Mesenchymal stem cell (in vitro differentiated cells and primary cell): ENCODE measurements at regions not wholly inside any gene's neighbourhood (a gene's known extent, or its start where the extent isn't known, plus 50 kb on each side); places are given as distances from the start of the nearest gene placed in this dataset.

Source experiments
- DNase-seq: peaks from one replicate; pipeline ENCODE4 v3.0.0-alpha.2; 2013
- H2AFZ ChIP-seq: one replicate; pipeline ENCODE4 v1.6.1; 2013; ENCODE audit warnings: low read depth, mild to moderate bottlenecking, control low read depth, inconsistent platforms, low read length, moderate library complexity
- H2AK5ac ChIP-seq: 2 replicates; pipeline ENCODE4 v1.6.1; 2013; ENCODE audit warnings: low read length, moderate library complexity, mild to moderate bottlenecking, inconsistent platforms; ENCODE audit not compliant: severe bottlenecking
- H2BK120ac ChIP-seq: one replicate; pipeline ENCODE4 v1.6.1; 2013; ENCODE audit warnings: low read depth, mild to moderate bottlenecking, inconsistent platforms, low read length, moderate library complexity
- H2BK12ac ChIP-seq, 2 experiments: one replicate each; pipeline ENCODE4 v1.6.1; 2013; ENCODE audit warnings: inconsistent platforms in 2 of 2, low read length in 2 of 2, mild to moderate bottlenecking in 2 of 2, moderate library complexity in 2 of 2, control low read depth in 1 of 2
- H2BK15ac ChIP-seq: one replicate; pipeline ENCODE4 v1.6.1; 2013; ENCODE audit warnings: mild to moderate bottlenecking, low read depth, inconsistent platforms; ENCODE audit not compliant: poor library complexity, severe bottlenecking
- H2BK5ac ChIP-seq: 2 replicates; pipeline ENCODE4 v1.6.1; 2013; ENCODE audit warnings: low read depth, mild to moderate bottlenecking, low read length, control low read depth, inconsistent platforms; ENCODE audit not compliant: poor library complexity, severe bottlenecking
- H3K14ac ChIP-seq, 2 experiments: one replicate each; pipeline ENCODE4 v1.6.1; 2013; ENCODE audit warnings: inconsistent platforms in 2 of 2, low read length in 2 of 2, control low read depth in 1 of 2, mild to moderate bottlenecking in 1 of 2, moderate library complexity in 1 of 2
- H3K18ac ChIP-seq, 2 experiments: one replicate each; pipeline ENCODE4 v1.6.1; 2013; ENCODE audit warnings: inconsistent platforms in 2 of 2, low read length in 2 of 2, control low read depth in 1 of 2, low read depth in 1 of 2, mild to moderate bottlenecking in 1 of 2
- H3K23ac ChIP-seq, 2 experiments: one replicate each; pipeline ENCODE4 v1.6.1; 2013; ENCODE audit warnings: inconsistent platforms in 2 of 2, low read length in 2 of 2, mild to moderate bottlenecking in 2 of 2, moderate library complexity in 2 of 2, control low read depth in 1 of 2
- H3K27ac ChIP-seq: 2 replicates; pipeline ENCODE4 v1.5.1; 2013; ENCODE audit warnings: mild to moderate bottlenecking, moderate library complexity, low read length, control low read depth, inconsistent platforms; ENCODE audit not compliant: poor library complexity, severe bottlenecking
- H3K27me3 ChIP-seq, 2 experiments: 2 replicates each; pipeline versions ENCODE4 v1.6.1 to v1.7.0; 2013; ENCODE audit warnings: low read length in 2 of 2, mild to moderate bottlenecking in 2 of 2, moderate library complexity in 2 of 2, control low read depth in 1 of 2, inconsistent platforms in 1 of 2; ENCODE audit not compliant: control insufficient read depth in 1 of 2, insufficient read depth in 1 of 2
- H3K36me3 ChIP-seq, 2 experiments: 2 replicates each; pipeline versions ENCODE4 v1.6.1 to v1.7.0; 2013; ENCODE audit warnings: low read length in 2 of 2, control low read depth in 1 of 2, inconsistent platforms in 1 of 2, low read depth in 1 of 2, mild to moderate bottlenecking in 1 of 2; ENCODE audit not compliant: insufficient read depth in 2 of 2, control insufficient read depth in 1 of 2
- H3K4ac ChIP-seq, 2 experiments: one replicate each; pipeline ENCODE4 v1.6.1; 2013; ENCODE audit warnings: inconsistent platforms in 2 of 2, low read length in 2 of 2, mild to moderate bottlenecking in 2 of 2, moderate library complexity in 2 of 2, control low read depth in 1 of 2, low read depth in 1 of 2
- H3K4me1 ChIP-seq: 2 replicates; pipeline ENCODE4 v1.6.1; 2013; ENCODE audit warnings: low read depth, low read length, control low read depth; ENCODE audit not compliant: control insufficient read depth, insufficient read depth
- H3K4me2 ChIP-seq: 2 replicates; pipeline ENCODE4 v1.6.1; 2013; ENCODE audit warnings: low read length, mild to moderate bottlenecking, inconsistent platforms; ENCODE audit not compliant: poor library complexity, severe bottlenecking
- H3K4me3 ChIP-seq, 2 experiments: 2 replicates each; pipeline versions ENCODE4 v1.5.1 to v1.7.0; 2013; ENCODE audit warnings: low read length in 2 of 2, mild to moderate bottlenecking in 2 of 2, control low read depth in 1 of 2, low read depth in 1 of 2; ENCODE audit not compliant: insufficient read depth in 1 of 2
- H3K79me1 ChIP-seq: replicated peaks from 2 replicates; pipeline ENCODE4 v1.6.1; 2013; ENCODE audit warnings: mild to moderate bottlenecking, control low read depth, low read length, inconsistent platforms; ENCODE audit not compliant: poor library complexity, severe bottlenecking
- H3K9ac ChIP-seq: 2 replicates; pipeline ENCODE4 v1.7.0; 2013; ENCODE audit warnings: mild to moderate bottlenecking, low read length, moderate library complexity
- H3K9me3 ChIP-seq: 2 replicates; pipeline ENCODE4 v1.7.0; 2013; ENCODE audit warnings: mild to moderate bottlenecking, low read length; ENCODE audit not compliant: control insufficient read depth
- H4K8ac ChIP-seq: one replicate; pipeline ENCODE4 v1.6.1; 2013; ENCODE audit warnings: inconsistent platforms, mild to moderate bottlenecking, low read length, moderate library complexity
- H4K91ac ChIP-seq: one replicate; pipeline ENCODE4 v1.6.1; 2013; ENCODE audit warnings: mild to moderate bottlenecking, low read length, inconsistent platforms
- WGBS: methylation state at CpG from one replicate; pipeline ENCODE4 v1.1.7; 2013; ENCODE audit warnings: mixed read lengths; 5-methylcytosine and 5-hydroxymethylcytosine counted together

GRCh38 chr4:171376724-171377123, 436.5 kb upstream of the GALNTL6 start:
- WGBS: 83% methylated on average over 1 of the region's 1 CpG
- Histone ChIP-seq H3K23ac (no peak overlapping the region), H2BK12ac (no peak overlapping the region), H3K27ac (no peak overlapping the region), H3K27me3 (no peaks in the 10 kb centered on the region), H2BK120ac (no peak overlapping the region), H3K4me2 (no peak overlapping the region), H3K14ac (no peak overlapping the region), H3K79me1 (no peaks in the 10 kb centered on the region), H2BK5ac (no peak overlapping the region), H4K8ac (no peak overlapping the region), H3K9ac (no peak overlapping the region), H4K91ac (no peak overlapping the region), H2BK15ac (no peak overlapping the region), H2AFZ (no peak overlapping the region), H3K18ac (no peak overlapping the region), H3K36me3 (no peaks in the 10 kb centered on the region), H3K4ac (no peak overlapping the region), H3K4me3 (no peak overlapping the region), H3K9me3 (peaks cover 4% of the 10 kb centered on the region), H3K4me1 (no peaks in the 10 kb centered on the region), H2AK5ac (no peak overlapping the region)
- no peak for DNase-seq

DNA sequence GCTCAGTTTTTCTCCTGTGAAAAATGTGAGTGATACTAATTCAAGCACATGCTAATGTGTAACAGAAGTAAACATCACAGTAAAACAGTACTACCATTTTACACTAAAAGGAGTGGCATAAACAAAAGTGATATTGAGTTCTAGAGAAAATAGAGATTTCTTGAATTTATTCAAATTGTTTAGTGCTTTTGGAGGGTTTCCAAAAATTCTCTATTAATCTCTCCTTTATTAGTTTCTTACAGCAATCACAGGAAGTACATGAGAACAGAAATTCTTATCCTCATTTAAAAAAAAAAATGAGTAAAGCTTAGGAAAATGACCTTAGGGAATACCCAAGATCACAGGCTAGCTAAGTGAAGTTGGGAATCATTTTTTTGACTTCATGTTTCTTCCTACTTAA, 459.7 kb upstream of the GALNTL6 start:
- no peak overlapping the region for H3K4ac ChIP-seq
- H4K8ac ChIP-seq: no peak overlapping the region
- H2AK5ac ChIP-seq: no peak overlapping the region
- no peak overlapping the region for H3K4me2 ChIP-seq
- no peak overlapping the region for H2BK15ac ChIP-seq
- no peaks in the 10 kb centered on the region for H3K36me3 ChIP-seq
- H3K27me3 ChIP-seq: no peaks in the 10 kb centered on the region
- no peak overlapping the region for H2BK5ac ChIP-seq
- no peak overlapping the region for H3K14ac ChIP-seq
- no peaks in the 10 kb centered on the region for H3K79me1 ChIP-seq
- H3K23ac ChIP-seq: no peak overlapping the region
- H2BK12ac ChIP-seq: no peak overlapping the region
- H3K4me1 ChIP-seq: no peaks in the 10 kb centered on the region
- H3K27ac ChIP-seq: no peak overlapping the region
- H3K18ac ChIP-seq: no peak overlapping the region
- no peak overlapping the region for H4K91ac ChIP-seq
- H3K4me3 ChIP-seq: no peak overlapping the region
- no peak overlapping the region for H3K9ac ChIP-seq
- DNase-seq: no peak
- H2AFZ ChIP-seq: no peak overlapping the region
- no peak overlapping the region for H2BK120ac ChIP-seq
- H3K9me3 ChIP-seq: peaks cover 3% of the 10 kb centered on the region

DNA sequence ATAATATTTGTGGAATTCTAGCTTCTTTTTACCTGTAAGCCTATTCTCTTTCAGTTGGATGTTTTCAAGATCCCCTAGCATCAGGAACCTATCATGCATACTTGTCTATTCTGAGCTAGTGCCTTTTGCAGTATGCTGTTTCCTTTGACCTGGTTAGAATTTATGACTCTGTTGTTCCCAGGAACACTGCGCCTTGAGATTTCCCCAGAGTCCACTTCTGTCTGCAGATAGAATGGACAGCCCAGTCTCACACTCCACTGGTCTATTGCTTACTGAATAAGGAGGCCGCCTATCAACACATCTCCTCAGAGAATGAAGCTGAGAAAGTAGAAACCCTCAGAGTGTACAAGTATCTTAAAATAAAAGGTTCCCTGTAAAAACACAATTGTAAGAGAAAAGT, 465.1 kb upstream of the GALNTL6 start:
- Histone ChIP-seq H3K4me1 (no peaks in the 10 kb centered on the region), H3K9ac (no peak overlapping the region), H3K23ac (no peak overlapping the region), H3K36me3 (no peaks in the 10 kb centered on the region), H3K4me2 (no peak overlapping the region), H4K91ac (no peak overlapping the region), H3K27ac (no peak overlapping the region), H3K27me3 (no peaks in the 10 kb centered on the region), H2BK15ac (no peak overlapping the region), H3K4me3 (no peak overlapping the region), H3K18ac (no peak overlapping the region), H2AK5ac (no peak overlapping the region), H2BK120ac (no peak overlapping the region), H2BK12ac (no peak overlapping the region), H3K14ac (no peak overlapping the region), H2AFZ (no peak overlapping the region), H2BK5ac (no peak overlapping the region), H3K9me3 (no peaks in the 10 kb centered on the region), H3K79me1 (no peaks in the 10 kb centered on the region), H3K4ac (no peak overlapping the region), H4K8ac (no peak overlapping the region)
- no peak for DNase-seq
- WGBS: 50% methylated on average over 2 of the region's 2 CpGs

DNA sequence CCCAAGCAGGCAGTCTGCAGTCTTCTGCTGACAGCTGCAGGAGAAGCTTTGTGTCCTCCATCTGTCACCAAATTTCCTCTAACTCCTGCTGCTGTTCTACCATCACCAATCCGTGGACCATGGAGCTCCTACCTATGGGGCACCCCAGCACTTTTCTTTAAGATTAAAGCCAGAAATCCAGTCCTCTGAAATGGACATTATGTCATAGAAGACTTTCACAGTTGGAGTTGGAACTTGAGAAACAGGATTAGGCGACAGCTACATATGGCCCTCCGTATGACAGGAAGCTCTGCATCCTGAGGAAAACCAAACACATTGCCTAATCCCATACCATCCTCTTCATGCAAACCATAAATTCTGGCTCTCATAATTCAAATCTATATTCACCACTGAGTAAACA, 470.6 kb upstream of the GALNTL6 start:
- H4K8ac ChIP-seq: no peak overlapping the region
- no peak overlapping the region for H4K91ac ChIP-seq
- H3K27me3 ChIP-seq: no peaks in the 10 kb centered on the region
- WGBS: 55% methylated on average over 3 of the region's 3 CpGs
- H3K14ac ChIP-seq: no peak overlapping the region
- H3K36me3 ChIP-seq: no peaks in the 10 kb centered on the region
- H3K9ac ChIP-seq: no peak overlapping the region
- H2AK5ac ChIP-seq: no peak overlapping the region
- H3K18ac ChIP-seq: no peak overlapping the region
- H2BK5ac ChIP-seq: no peak overlapping the region
- no peak overlapping the region for H2BK12ac ChIP-seq
- H3K9me3 ChIP-seq: no peaks in the 10 kb centered on the region
- H2BK120ac ChIP-seq: no peak overlapping the region
- DNase-seq: no peak
- H3K4me2 ChIP-seq: no peak overlapping the region
- no peaks in the 10 kb centered on the region for H3K4me1 ChIP-seq
- no peak overlapping the region for H3K4ac ChIP-seq
- no peaks in the 10 kb centered on the region for H3K79me1 ChIP-seq
- H3K27ac ChIP-seq: no peak overlapping the region
- H3K4me3 ChIP-seq: no peak overlapping the region
- H2BK15ac ChIP-seq: no peak overlapping the region
- no peak overlapping the region for H2AFZ ChIP-seq
- H3K23ac ChIP-seq: no peak overlapping the region
